HG02759 (cell line): ENCODE measurements at regions not wholly inside any gene's neighbourhood (a gene's known extent, or its start where the extent isn't known, plus 50 kb on each side); places are given as distances from the start of the nearest gene placed in this dataset.
"Not testable (repeated sequence)": the region's sequence is repeated elsewhere in the genome, so short reads cannot be mapped to it uniquely, and the experiment has no call there.

ENCODE experiments used
- ATAC-seq: cut with Tn5 transposase; IDR thresholded peaks from one replicate; pipeline ENCODE4 v1.9.1; 2021; ENCODE audit warnings: mild to moderate bottlenecking, moderate library complexity; ENCODE audit not compliant: unreplicated experiment

- no peak for ATAC-seq
These were observed 136.1 kb upstream of the MYO3A start for GRCh38 chr10:25797888-25798429.

GRCh38 chr10:25804505-25804904, 129.5 kb upstream of the MYO3A start:
- no peak for ATAC-seq

GRCh38 chr10:25805986-25806385, 128.0 kb upstream of the MYO3A start:
- no peak for ATAC-seq

- ATAC-seq = no peak
These were observed 125.7 kb upstream of the MYO3A start for GRCh38 chr10:25808372-25808771.

GRCh38 chr10:25811052-25811685, 122.9 kb upstream of the MYO3A start:
- no peak for ATAC-seq

- ATAC-seq = no peak
These were observed 120.5 kb upstream of the MYO3A start for GRCh38 chr10:25813511-25813910.

- no peak for ATAC-seq
These were observed 118.8 kb upstream of the MYO3A start for GRCh38 chr10:25815236-25815635.

GRCh38 chr10:25815999-25816768, 117.8 kb upstream of the MYO3A start:
- no peak for ATAC-seq

- ATAC-seq = no peak
These were observed 116.8 kb upstream of the MYO3A start for GRCh38 chr10:25817200-25817599.

- no peak for ATAC-seq
These were observed 115.3 kb upstream of the MYO3A start for GRCh38 chr10:25818751-25819150.

- ATAC-seq = no peak
These were observed 113.6 kb upstream of the MYO3A start for GRCh38 chr10:25820472-25820871.

GRCh38 chr10:25820874-25821273, 113.2 kb upstream of the MYO3A start:
- no peak for ATAC-seq

- ATAC-seq = no peak
These were observed 110.0 kb upstream of the MYO3A start for GRCh38 chr10:25824050-25824449.

GRCh38 chr10:25828475-25828874, 105.6 kb upstream of the MYO3A start:
- no peak for ATAC-seq

GRCh38 chr10:25831080-25831479, 102.9 kb upstream of the MYO3A start:
- no peak for ATAC-seq

GRCh38 chr10:25839683-25840082, 94.3 kb upstream of the MYO3A start:
- no peak for ATAC-seq

GRCh38 chr10:25840875-25841274, 93.2 kb upstream of the MYO3A start:
- not testable (repeated sequence) for ATAC-seq

- ATAC-seq = no peak
These were observed 91.9 kb upstream of the MYO3A start for GRCh38 chr10:25842146-25842545.

GRCh38 chr10:25843551-25844170, 90.4 kb upstream of the MYO3A start:
- ATAC-seq = no peak

- ATAC-seq = not testable (repeated sequence)
These were observed 89.3 kb upstream of the MYO3A start for GRCh38 chr10:25844716-25845115.

GRCh38 chr10:25849268-25849667, 84.8 kb upstream of the MYO3A start:
- no peak for ATAC-seq

GRCh38 chr10:25849988-25850387, 84.0 kb upstream of the MYO3A start:
- ATAC-seq = no peak
